Peyer's patch (tissue), 4 donors: ENCODE measurements at regions not wholly inside any gene's neighbourhood (a gene's known extent, or its start where the extent isn't known, plus 50 kb on each side); places are given as distances from the start of the nearest gene placed in this dataset.

Source experiments
- DNase-seq, 3 donors: peaks; one replicate each; pipeline ENCODE4 v3.0.0-alpha.2; 2017 to 2019
- H3K27ac ChIP-seq, 4 donors: fragments of 200-600 bp; sonication (generic); one replicate each; pipeline ENCODE4 v1.5.1; 2016 to 2019
- H3K27me3 ChIP-seq, 2 donors: fragments of 200-600 bp; sonication (generic); one replicate each; pipeline ENCODE4 v1.5.1; 2019
- H3K36me3 ChIP-seq, 3 donors: fragments of 200-600 bp; sonication (generic); one replicate each; pipeline ENCODE4 v1.5.1; 2016 to 2019
- H3K4me1 ChIP-seq, 4 donors: fragments of 200-600 bp; sonication (generic); one replicate each; pipeline ENCODE4 v1.5.1; 2016 to 2019
- H3K4me3 ChIP-seq, 4 donors: fragments of 200-600 bp; sonication (generic); 1 replicate in 3 of 4; 2 replicates in 1 of 4; pipeline ENCODE4 v1.5.1; 2016 to 2019; ENCODE audit warnings: mild to moderate bottlenecking in 1 of 4
- H3K9me3 ChIP-seq, 4 donors: fragments of 200-600 bp; sonication (generic); one replicate each; pipeline ENCODE4 v1.5.1; 2016 to 2019; ENCODE audit warnings: mild to moderate bottlenecking in 1 of 4
- CTCF ChIP-seq, 6 experiments: fragments of 450-650 bp in 4 of 6; fragments of 200-600 bp in 2 of 6; sonication (generic) in 1 of 6; IDR thresholded peaks; one replicate each; pipeline ENCODE4 v1.5.1; 2017 to 2019; ENCODE audit warnings: antibody characterized with exemption in 6 of 6, mild to moderate bottlenecking in 3 of 6, moderate library complexity in 1 of 6
- POLR2A ChIP-seq, 2 donors: fragments of 450-650 bp; IDR thresholded peaks; one replicate each; pipeline ENCODE4 v1.5.1; 2017; ENCODE audit warnings: antibody characterized with exemption in 2 of 2, mild to moderate bottlenecking in 2 of 2, moderate library complexity in 2 of 2

- H3K27me3 ChIP-seq, result no peaks in the 10 kb centered on the region
- H3K4me1 ChIP-seq, result no peaks in the 10 kb centered on the region
- TF ChIP-seq CTCF (IDR thresholded peaks at IDR 0.05) (no peak), POLR2A (IDR thresholded peaks at IDR 0.05) (no peak)
- no peak for DNase-seq
- no peak overlapping the region for H3K4me3 ChIP-seq
- no peaks in the 10 kb centered on the region for H3K9me3 ChIP-seq
- no peaks in the 10 kb centered on the region for H3K36me3 ChIP-seq
- H3K27ac ChIP-seq, result no peak overlapping the region
Observed at GRCh38 chrX:149213264-149213663, 291.8 kb downstream of the IDS start.

- no peak for DNase-seq
- Histone ChIP-seq H3K4me3 (no peak overlapping the region), H3K27me3 (no peaks in the 10 kb centered on the region), H3K36me3 (no peaks in the 10 kb centered on the region), H3K27ac (no peak overlapping the region), H3K9me3 (no peaks in the 10 kb centered on the region), H3K4me1 (no peaks in the 10 kb centered on the region)
- TF ChIP-seq POLR2A (IDR thresholded peaks at IDR 0.05) (no peak), CTCF (IDR thresholded peaks at IDR 0.05) (no peak)
Observed at GRCh38 chrX:149208307-149208706, 296.8 kb downstream of the IDS start.

GRCh38 chrX:149207518-149207917, 297.6 kb downstream of the IDS start:
- no peak overlapping the region for H3K4me3 ChIP-seq
- no peaks in the 10 kb centered on the region for H3K4me1 ChIP-seq
- no peak for DNase-seq
- H3K27ac ChIP-seq, result no peak overlapping the region
- H3K27me3 ChIP-seq, result no peaks in the 10 kb centered on the region
- no peaks in the 10 kb centered on the region for H3K9me3 ChIP-seq
- no peaks in the 10 kb centered on the region for H3K36me3 ChIP-seq
- TF ChIP-seq CTCF (IDR thresholded peaks at IDR 0.05) (no peak), POLR2A (IDR thresholded peaks at IDR 0.05) (no peak)

- DNase-seq, result no peak
- no peaks in the 10 kb centered on the region for H3K9me3 ChIP-seq
- TF ChIP-seq POLR2A (IDR thresholded peaks at IDR 0.05) (no peak), CTCF (IDR thresholded peaks at IDR 0.05) (no peak)
- no peaks in the 10 kb centered on the region for H3K36me3 ChIP-seq
- H3K4me3 ChIP-seq, result no peak overlapping the region
- H3K4me1 ChIP-seq, result no peaks in the 10 kb centered on the region
- no peaks in the 10 kb centered on the region for H3K27me3 ChIP-seq
- H3K27ac ChIP-seq, result no peak overlapping the region
Observed at GRCh38 chrX:149205937-149206336, 299.2 kb downstream of the IDS start.

GRCh38 chrX:149205081-149205480, 300.0 kb downstream of the IDS start:
- TF ChIP-seq POLR2A (IDR thresholded peaks at IDR 0.05) (no peak), CTCF (IDR thresholded peaks at IDR 0.05) (no peak)
- H3K9me3 ChIP-seq, result no peaks in the 10 kb centered on the region
- no peak for DNase-seq
- no peak overlapping the region for H3K4me3 ChIP-seq
- H3K4me1 ChIP-seq, result no peaks in the 10 kb centered on the region
- no peaks in the 10 kb centered on the region for H3K36me3 ChIP-seq
- H3K27ac ChIP-seq, result no peak overlapping the region
- no peaks in the 10 kb centered on the region for H3K27me3 ChIP-seq

- Histone ChIP-seq H3K4me3 (no peak overlapping the region), H3K27me3 (no peaks in the 10 kb centered on the region)
- no peak for TF ChIP-seq POLR2A (IDR thresholded peaks at IDR 0.05)
- TF ChIP-seq CTCF (IDR thresholded peaks at IDR 0.05), result no peak
Observed at GRCh38 chrX:149199734-149200133, 305.4 kb downstream of the IDS start.

More at GRCh38 chrX:149199734-149200133, 305.4 kb downstream of the IDS start:
- no peak for DNase-seq
- Histone ChIP-seq H3K4me1 (no peaks in the 10 kb centered on the region), H3K9me3 (no peaks in the 10 kb centered on the region), H3K36me3 (no peaks in the 10 kb centered on the region), H3K27ac (no peak overlapping the region)
